Fibroblast of pulmonary artery (primary cell): ENCODE measurements at regions not wholly inside any gene's neighbourhood (a gene's known extent, or its start where the extent isn't known, plus 50 kb on each side); places are given as distances from the start of the nearest gene placed in this dataset.

Source experiments
- DNase-seq: peaks from one replicate; pipeline ENCODE4 v3.0.0-alpha.2; 2010; ENCODE audit warnings: low read depth
- H3K4me3 ChIP-seq: replicated peaks from 2 replicates; pipeline ENCODE4 v1.5.1; 2011; ENCODE audit warnings: low read depth, mild to moderate bottlenecking, control low read depth, low read length, moderate library complexity
- TF ChIP-seq, protein P1 (sequence below): IDR thresholded peaks from 2 replicates; pipeline ENCODE4 v1.5.1; 2011; ENCODE audit warnings: mild to moderate bottlenecking, control low read depth, low read length, inconsistent platforms; ENCODE audit errors: missing control alignments

GRCh38 chr2:59183070-59183469 lies 941.9 kb upstream of the FANCL start:
- no peak overlapping the region for H3K4me3 ChIP-seq
- no peak for DNase-seq
- TF ChIP-seq, protein P1, sequence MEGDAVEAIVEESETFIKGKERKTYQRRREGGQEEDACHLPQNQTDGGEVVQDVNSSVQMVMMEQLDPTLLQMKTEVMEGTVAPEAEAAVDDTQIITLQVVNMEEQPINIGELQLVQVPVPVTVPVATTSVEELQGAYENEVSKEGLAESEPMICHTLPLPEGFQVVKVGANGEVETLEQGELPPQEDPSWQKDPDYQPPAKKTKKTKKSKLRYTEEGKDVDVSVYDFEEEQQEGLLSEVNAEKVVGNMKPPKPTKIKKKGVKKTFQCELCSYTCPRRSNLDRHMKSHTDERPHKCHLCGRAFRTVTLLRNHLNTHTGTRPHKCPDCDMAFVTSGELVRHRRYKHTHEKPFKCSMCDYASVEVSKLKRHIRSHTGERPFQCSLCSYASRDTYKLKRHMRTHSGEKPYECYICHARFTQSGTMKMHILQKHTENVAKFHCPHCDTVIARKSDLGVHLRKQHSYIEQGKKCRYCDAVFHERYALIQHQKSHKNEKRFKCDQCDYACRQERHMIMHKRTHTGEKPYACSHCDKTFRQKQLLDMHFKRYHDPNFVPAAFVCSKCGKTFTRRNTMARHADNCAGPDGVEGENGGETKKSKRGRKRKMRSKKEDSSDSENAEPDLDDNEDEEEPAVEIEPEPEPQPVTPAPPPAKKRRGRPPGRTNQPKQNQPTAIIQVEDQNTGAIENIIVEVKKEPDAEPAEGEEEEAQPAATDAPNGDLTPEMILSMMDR: no peak

- no peak overlapping the region for H3K4me3 ChIP-seq
- TF ChIP-seq, protein P1: peak; percentile 21
- DNase-seq: peak; percentile 2
Observed at GRCh38 chr2:59182249-59182648, 941.1 kb upstream of the FANCL start.

- DNase-seq: no peak
- TF ChIP-seq, protein P1: no peak
- H3K4me3 ChIP-seq: no peak overlapping the region
Observed at GRCh38 chr2:59181347-59181746, 940.2 kb upstream of the FANCL start.

- TF ChIP-seq, protein P1: no peak
- no peak for DNase-seq
- no peak overlapping the region for H3K4me3 ChIP-seq
Observed at GRCh38 chr2:59180621-59181020, 939.5 kb upstream of the FANCL start.

GRCh38 chr2:59180111-59180510 lies 939.0 kb upstream of the FANCL start:
- H3K4me3 ChIP-seq: no peak overlapping the region
- DNase-seq: no peak
- TF ChIP-seq, protein P1: no peak

- no peak for DNase-seq
- TF ChIP-seq, protein P1: no peak
Observed at GRCh38 chr2:59177748-59178147, 936.6 kb upstream of the FANCL start.

DNA sequence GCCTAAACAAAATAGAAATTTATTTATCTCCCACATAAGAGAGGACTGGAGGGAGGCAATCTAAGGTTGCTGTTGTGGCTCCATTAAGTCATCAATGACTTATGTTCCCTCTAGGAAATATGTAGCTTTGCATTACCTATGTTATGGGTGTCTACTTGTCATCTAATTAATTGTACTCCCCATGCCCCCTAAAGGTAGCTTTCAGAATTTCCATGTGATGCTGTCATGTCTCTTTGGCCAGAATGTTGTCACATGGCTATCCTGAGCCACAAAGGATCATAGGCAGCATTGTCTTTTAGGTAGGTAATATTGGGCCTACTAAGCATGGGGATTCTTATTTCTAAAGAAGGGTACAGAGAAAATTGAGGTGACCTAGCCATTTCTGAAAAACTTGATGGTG lies 935.6 kb upstream of the FANCL start:
- TF ChIP-seq, protein P1: no peak
- no peak overlapping the region for H3K4me3 ChIP-seq
- DNase-seq: no peak

More at GRCh38 chr2:59177748-59178147, 936.6 kb upstream of the FANCL start:
- H3K4me3 ChIP-seq: no peak overlapping the region
